SU-DHL-6 (cell line): ENCODE measurements at regions not wholly inside any gene's neighbourhood (a gene's known extent, or its start where the extent isn't known, plus 50 kb on each side); places are given as distances from the start of the nearest gene placed in this dataset.

Experiments
- CTCF ChIP-seq: fragments of 200-600 bp; sonication (generic); IDR thresholded peaks from one replicate; pipeline ENCODE4 v1.5.1; 2017; ENCODE audit warnings: antibody characterized with exemption, mild to moderate bottlenecking, low read length, moderate library complexity; ENCODE audit not compliant: insufficient read depth, poor library complexity, severe bottlenecking
- EZH2phosphoT487 ChIP-seq: fragments of 200-600 bp; sonication (generic), shearing (Covaris generic); conservative IDR thresholded peaks from 2 replicates; pipeline ENCODE4 v1.6.1; 2018; ENCODE audit warnings: mild to moderate bottlenecking, antibody characterized with exemption, low read length, moderate library complexity, mixed read lengths

- TF ChIP-seq CTCF (no peak), EZH2phosphoT487 (no peak)
Observed at GRCh38 chr7:109261781-109262180, 692.1 kb downstream of the DNAJB9 start.
